ENCODE measurements at regions not wholly inside any gene's neighbourhood (a gene's known extent, or its start where the extent isn't known, plus 50 kb on each side); places are given as distances from the start of the nearest gene placed in this dataset.
"Not testable (repeated sequence)": the region's sequence is repeated elsewhere in the genome, so short reads cannot be mapped to it uniquely, and the experiment has no call there.

GRCh38 chr2:176947754-176948153, 264.8 kb upstream of the HNRNPA3 start:
- no peak for DNase-seq

GRCh38 chr2:176951218-176951617, 261.4 kb upstream of the HNRNPA3 start:
- DNase-seq, result not testable (repeated sequence)

- DNase-seq, result no peak
These were observed 255.8 kb upstream of the HNRNPA3 start for GRCh38 chr2:176956791-176957190.

GRCh38 chr2:176959614-176960013, 253.0 kb upstream of the HNRNPA3 start:
- no peak for DNase-seq

GRCh38 chr2:176960061-176960460, 252.5 kb upstream of the HNRNPA3 start:
- DNase-seq, result no peak

GRCh38 chr2:176960736-176961520, 251.7 kb upstream of the HNRNPA3 start:
- no peak for DNase-seq

- DNase-seq, result no peak
These were observed 250.6 kb upstream of the HNRNPA3 start for GRCh38 chr2:176961775-176962619.

- DNase-seq, result no peak
These were observed 248.9 kb upstream of the HNRNPA3 start for GRCh38 chr2:176963568-176964287.

GRCh38 chr2:176967911-176968450, 244.6 kb upstream of the HNRNPA3 start:
- no peak for DNase-seq

- DNase-seq, result no peak
These were observed 242.8 kb upstream of the HNRNPA3 start for GRCh38 chr2:176969642-176970359.

- no peak for DNase-seq
These were observed 235.6 kb upstream of the HNRNPA3 start for GRCh38 chr2:176976736-176977685.

GRCh38 chr2:176978921-176979320, 233.7 kb upstream of the HNRNPA3 start:
- DNase-seq, result no peak

- no peak for DNase-seq
These were observed 232.4 kb upstream of the HNRNPA3 start for GRCh38 chr2:176979981-176980710.

- DNase-seq, result no peak
These were observed 227.6 kb upstream of the HNRNPA3 start for GRCh38 chr2:176984987-176985386.

- no peak for DNase-seq
These were observed 226.7 kb upstream of the HNRNPA3 start for GRCh38 chr2:176985871-176986270.

GRCh38 chr2:176986487-176986886, 226.1 kb upstream of the HNRNPA3 start:
- DNase-seq, result no peak

GRCh38 chr2:176991411-176991810, 221.2 kb upstream of the HNRNPA3 start:
- DNase-seq, result no peak

- DNase-seq, result no peak
These were observed 215.4 kb upstream of the HNRNPA3 start for GRCh38 chr2:176997074-176997791.

GRCh38 chr2:176997792-176998169, 214.8 kb upstream of the HNRNPA3 start:
- no peak for DNase-seq

GRCh38 chr2:176999301-176999700, 213.3 kb upstream of the HNRNPA3 start:
- no peak for DNase-seq

Measured in DMS153 (cell line).